ENCODE measurements at regions not wholly inside any gene's neighbourhood (a gene's known extent, or its start where the extent isn't known, plus 50 kb on each side); places are given as distances from the start of the nearest gene placed in this dataset.

DNA sequence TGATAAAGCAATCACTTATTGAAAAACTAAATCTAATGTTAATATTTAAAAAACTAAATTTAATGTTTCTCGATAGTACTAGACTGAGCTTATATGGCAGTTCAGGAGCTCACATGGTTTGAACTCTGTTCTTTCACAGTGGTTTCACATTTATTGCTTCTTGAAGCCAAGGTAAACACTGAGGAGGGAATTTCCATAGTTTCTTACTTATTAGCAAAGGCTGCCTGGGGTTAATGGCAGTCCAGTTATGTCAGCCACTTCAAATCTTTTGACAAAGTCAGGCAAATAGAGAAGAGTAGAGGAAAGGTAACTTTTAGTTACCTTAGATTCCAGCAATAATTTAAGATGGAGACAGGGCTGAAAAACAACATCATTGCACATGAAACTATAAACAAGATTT lies 831.5 kb downstream of the ROBO2 start:
- Histone ChIP-seq H3K4me2 (ENCODE audit: low read depth, low read length, poor library complexity, severe bottlenecking) (no peak overlapping the region), H3K27me3 (ENCODE audit: insufficient read depth, low read length, poor library complexity, severe bottlenecking) (no peaks in the 10 kb centered on the region), H3K4me3 (ENCODE audit: low read length, poor library complexity, severe bottlenecking) (no peak overlapping the region), H3F3A (ENCODE audit: low read depth) (no peaks in the 10 kb centered on the region), H3K9ac (ENCODE audit: low read depth, low read length, poor library complexity, severe bottlenecking) (no peak overlapping the region), H2AFZ (ENCODE audit: low read length) (no peak overlapping the region), H3K36me3 (ENCODE audit: insufficient read depth, low read length) (no peaks in the 10 kb centered on the region), H3K9me3 (ENCODE audit: insufficient read depth, low read depth, low read length) (no peaks in the 10 kb centered on the region), H4K20me1 (ENCODE audit: insufficient read depth, low read length, poor library complexity, severe bottlenecking) (no peaks in the 10 kb centered on the region), H3K9me2 (replicated peaks; ENCODE audit: low read depth, low read length) (no peaks in the 10 kb centered on the region), H3K79me2 (ENCODE audit: insufficient read depth, low read length) (no peaks in the 10 kb centered on the region), H3K4me1 (ENCODE audit: insufficient read depth, low read length, poor library complexity, severe bottlenecking) (no peaks in the 10 kb centered on the region)
- no peak for TF ChIP-seq CTCF (conservative IDR thresholded peaks at IDR 0.05; ENCODE audit: low read length)
- TF ChIP-seq EZH2phosphoT487 (IDR thresholded peaks at IDR 0.05; ENCODE audit: borderline replicate concordance): no peak

DNA sequence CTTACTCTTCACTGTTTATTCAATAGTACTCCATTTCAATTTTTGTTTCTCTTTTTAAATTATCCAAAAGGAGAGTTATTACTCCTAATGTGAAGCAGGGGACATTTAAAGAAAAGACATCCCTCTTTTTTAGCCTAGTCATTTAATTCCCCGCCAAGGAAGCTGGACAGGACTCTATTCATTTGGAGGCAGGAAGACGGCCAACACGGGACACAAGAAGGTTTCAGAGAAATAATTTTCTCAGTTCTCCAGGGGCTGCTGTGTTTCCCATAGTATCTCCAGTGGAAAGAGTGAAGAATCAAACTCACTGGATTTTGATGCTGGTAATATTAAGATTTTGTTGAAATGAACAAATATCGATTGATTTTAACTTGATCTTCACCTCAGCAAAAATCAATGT lies 833.7 kb downstream of the ROBO2 start:
- Histone ChIP-seq H3K9ac (ENCODE audit: low read depth, low read length, poor library complexity, severe bottlenecking) (no peak overlapping the region), H3K79me2 (ENCODE audit: insufficient read depth, low read length) (no peaks in the 10 kb centered on the region), H3K36me3 (ENCODE audit: insufficient read depth, low read length) (no peaks in the 10 kb centered on the region), H3K27me3 (ENCODE audit: insufficient read depth, low read length, poor library complexity, severe bottlenecking) (no peaks in the 10 kb centered on the region), H4K20me1 (ENCODE audit: insufficient read depth, low read length, poor library complexity, severe bottlenecking) (no peaks in the 10 kb centered on the region), H3F3A (ENCODE audit: low read depth) (no peaks in the 10 kb centered on the region), H3K9me2 (replicated peaks; ENCODE audit: low read depth, low read length) (no peaks in the 10 kb centered on the region), H3K9me3 (ENCODE audit: insufficient read depth, low read depth, low read length) (no peaks in the 10 kb centered on the region; the same call in 1 of the 2 replicates), H2AFZ (ENCODE audit: low read length) (no peak overlapping the region), H3K4me3 (ENCODE audit: low read length, poor library complexity, severe bottlenecking) (no peak overlapping the region), H3K4me2 (ENCODE audit: low read depth, low read length, poor library complexity, severe bottlenecking) (no peak overlapping the region), H3K4me1 (ENCODE audit: insufficient read depth, low read length, poor library complexity, severe bottlenecking) (no peaks in the 10 kb centered on the region)
- TF ChIP-seq EZH2phosphoT487 (IDR thresholded peaks at IDR 0.05; ENCODE audit: borderline replicate concordance): no peak
- no peak for TF ChIP-seq CTCF (conservative IDR thresholded peaks at IDR 0.05; ENCODE audit: low read length)

- TF ChIP-seq EZH2phosphoT487 (IDR thresholded peaks at IDR 0.05; ENCODE audit: borderline replicate concordance) (no peak), CTCF (conservative IDR thresholded peaks at IDR 0.05; ENCODE audit: low read length) (no peak)
- H3K4me2 ChIP-seq (ENCODE audit: low read depth, low read length, poor library complexity, severe bottlenecking): no peak overlapping the region
- H3K36me3 ChIP-seq (ENCODE audit: insufficient read depth, low read length): no peaks in the 10 kb centered on the region
- H3K9ac ChIP-seq (ENCODE audit: low read depth, low read length, poor library complexity, severe bottlenecking): no peak overlapping the region
- H3K9me2 ChIP-seq (replicated peaks; ENCODE audit: low read depth, low read length): no peaks in the 10 kb centered on the region
- H3K4me1 ChIP-seq (ENCODE audit: insufficient read depth, low read length, poor library complexity, severe bottlenecking): no peaks in the 10 kb centered on the region
- H4K20me1 ChIP-seq (ENCODE audit: insufficient read depth, low read length, poor library complexity, severe bottlenecking): no peaks in the 10 kb centered on the region
- H3K4me3 ChIP-seq (ENCODE audit: low read length, poor library complexity, severe bottlenecking): no peak overlapping the region
- H3K79me2 ChIP-seq (ENCODE audit: insufficient read depth, low read length): no peaks in the 10 kb centered on the region
- no peak overlapping the region for H2AFZ ChIP-seq (ENCODE audit: low read length)
- H3K9me3 ChIP-seq (ENCODE audit: insufficient read depth, low read depth, low read length): no peaks in the 10 kb centered on the region
- no peaks in the 10 kb centered on the region for H3K27me3 ChIP-seq (ENCODE audit: insufficient read depth, low read length, poor library complexity, severe bottlenecking)
- H3F3A ChIP-seq (ENCODE audit: low read depth): no peaks in the 10 kb centered on the region
These were observed 845.5 kb downstream of the ROBO2 start for GRCh38 chr3:77885381-77885780.
